ENCODE measurements at regions not wholly inside any gene's neighbourhood (a gene's known extent, or its start where the extent isn't known, plus 50 kb on each side); places are given as distances from the start of the nearest gene placed in this dataset.

- DNase-seq (ENCODE audit: low read depth in 2 of 2) = no peak
Measured at GRCh38 chr18:73639788-73640187, 507.8 kb downstream of the FBXO15 start.

GRCh38 chr18:73638709-73639108 is 508.9 kb downstream of the FBXO15 start:
- DNase-seq (ENCODE audit: low read depth in 2 of 2) = no peak

- DNase-seq (ENCODE audit: low read depth in 2 of 2) = no peak
Measured at GRCh38 chr18:73636355-73636754, 511.3 kb downstream of the FBXO15 start.

GRCh38 chr18:73626859-73627258 is 520.8 kb downstream of the FBXO15 start:
- DNase-seq (ENCODE audit: low read depth in 2 of 2) = no peak

GRCh38 chr18:73626221-73626620 is 521.4 kb downstream of the FBXO15 start:
- DNase-seq (ENCODE audit: low read depth in 2 of 2) = no peak

- DNase-seq (ENCODE audit: low read depth in 2 of 2) = no peak
Measured at GRCh38 chr18:73621091-73621490, 526.5 kb downstream of the FBXO15 start.

- DNase-seq (ENCODE audit: low read depth in 2 of 2) = no peak
Measured at GRCh38 chr18:73617981-73618380, 529.7 kb downstream of the FBXO15 start.

- DNase-seq (ENCODE audit: low read depth in 2 of 2) = no peak
Measured at GRCh38 chr18:73615506-73615905, 532.1 kb downstream of the FBXO15 start.

- DNase-seq (ENCODE audit: low read depth in 2 of 2) = no peak
Measured at GRCh38 chr18:73614812-73615211, 532.8 kb downstream of the FBXO15 start.

- no peak for DNase-seq (ENCODE audit: low read depth in 2 of 2)
Measured at GRCh38 chr18:73613706-73614340, 533.8 kb downstream of the FBXO15 start.

GRCh38 chr18:73597832-73598615 is 549.6 kb downstream of the FBXO15 start:
- no peak for DNase-seq (ENCODE audit: low read depth in 2 of 2)

GRCh38 chr18:73594749-73595148 is 552.9 kb downstream of the FBXO15 start:
- no peak for DNase-seq (ENCODE audit: low read depth in 2 of 2)

- no peak for DNase-seq (ENCODE audit: low read depth in 2 of 2)
Measured at GRCh38 chr18:73593207-73593606, 554.4 kb downstream of the FBXO15 start.

GRCh38 chr18:73590950-73591349 is 556.7 kb downstream of the FBXO15 start:
- DNase-seq (ENCODE audit: low read depth in 2 of 2) = no peak

- DNase-seq (ENCODE audit: low read depth in 2 of 2) = no peak
Measured at GRCh38 chr18:73579698-73580097, 567.9 kb downstream of the FBXO15 start.

GRCh38 chr18:73577365-73577764 is 570.3 kb downstream of the FBXO15 start:
- DNase-seq (ENCODE audit: low read depth in 2 of 2) = no peak

- DNase-seq (ENCODE audit: low read depth in 2 of 2) = no peak
Measured at GRCh38 chr18:73563901-73564472, 583.6 kb downstream of the FBXO15 start.

GRCh38 chr18:73563345-73563744 is 584.3 kb downstream of the FBXO15 start:
- DNase-seq (ENCODE audit: low read depth in 2 of 2) = no peak

GRCh38 chr18:73556904-73557303 is 590.7 kb downstream of the FBXO15 start:
- no peak for DNase-seq (ENCODE audit: low read depth in 2 of 2)

- no peak for DNase-seq (ENCODE audit: low read depth in 2 of 2)
Measured at GRCh38 chr18:73552171-73552570, 595.5 kb downstream of the FBXO15 start.

GRCh38 chr18:73551211-73551610 is 596.4 kb downstream of the FBXO15 start:
- DNase-seq (ENCODE audit: low read depth in 2 of 2) = no peak

GRCh38 chr18:73549236-73549635 is 598.4 kb downstream of the FBXO15 start:
- no peak for DNase-seq (ENCODE audit: low read depth in 2 of 2)

GRCh38 chr18:73545472-73545871 is 602.2 kb downstream of the FBXO15 start:
- DNase-seq (ENCODE audit: low read depth in 2 of 2) = no peak
